HepG2 (cell line): ENCODE measurements at regions not wholly inside any gene's neighbourhood (a gene's known extent, or its start where the extent isn't known, plus 50 kb on each side); places are given as distances from the start of the nearest gene placed in this dataset.
A peak's percentile ranks its signal among the peaks of the same experiment; 100 is the strongest.

Source experiments
- ADNP ChIP-seq: sonication (generic); formaldehyde crosslinking; IDR thresholded peaks from 2 replicates; pipeline ENCODE4 v1.4.0; 2020; ENCODE audit warnings: missing genetic modification reagents
- ASH2L ChIP-seq: fragments of 300-600, 200-600 bp; sonication (generic); IDR thresholded peaks from 2 replicates; pipeline ENCODE4 v1.7.0; 2017; ENCODE audit warnings: low read depth, mild to moderate bottlenecking, moderate library complexity, mixed read lengths, low read length; ENCODE audit not compliant: insufficient read length
- CBFB ChIP-seq: sonication (generic); formaldehyde crosslinking; IDR thresholded peaks from 2 replicates; pipeline ENCODE4 v1.4.0; 2020; ENCODE audit warnings: missing genetic modification reagents
- CEBPG ChIP-seq: IDR thresholded peaks from 2 replicates; pipeline ENCODE4 v1.6.1; 2016
- CENPT ChIP-seq: sonication (generic); formaldehyde crosslinking; IDR thresholded peaks from 2 replicates; pipeline ENCODE4 v1.8.0; 2022; ENCODE audit warnings: low read depth, mild to moderate bottlenecking, moderate library complexity, missing genetic modification reagents
- DPF2 ChIP-seq: sonication (generic); formaldehyde crosslinking; IDR thresholded peaks from 2 replicates; pipeline ENCODE4 v1.4.0; 2020; ENCODE audit warnings: mild to moderate bottlenecking, low read depth, missing genetic modification reagents, borderline replicate concordance
- FOXA3 ChIP-seq: IDR thresholded peaks from 2 replicates; pipeline ENCODE4 v1.6.1; 2016; ENCODE audit warnings: missing genetic modification reagents, missing compliant biosample characterization
- KLF16 ChIP-seq, 2 experiments: sonication (generic) in 1 of 2; formaldehyde crosslinking in 1 of 2; IDR thresholded peaks; 2 replicates each; pipeline versions ENCODE4 v1.6.1 to v1.8.0; 2016 to 2023; ENCODE audit warnings: missing genetic modification reagents in 2 of 2, missing compliant biosample characterization in 1 of 2
- MED13 ChIP-seq: sonication (generic); formaldehyde crosslinking; IDR thresholded peaks from 2 replicates; pipeline ENCODE4 v1.5.0; 2020; ENCODE audit warnings: missing genetic modification reagents
- MYNN ChIP-seq: sonication (generic); formaldehyde crosslinking; IDR thresholded peaks from 2 replicates; pipeline ENCODE4 v1.4.0; 2020; ENCODE audit warnings: mild to moderate bottlenecking, low read depth, missing genetic modification reagents
- NR2C2 ChIP-seq: sonication (generic); formaldehyde crosslinking; IDR thresholded peaks from 2 replicates; pipeline ENCODE4 v1.4.0; 2020; ENCODE audit warnings: missing genetic modification reagents, mild to moderate bottlenecking, moderate library complexity, borderline replicate concordance
- PCBP1 ChIP-seq: fragments of 200-400 bp; formaldehyde crosslinking; IDR thresholded peaks from 2 replicates; pipeline ENCODE4 v1.6.1; 2017; ENCODE audit warnings: mild to moderate bottlenecking, low read depth, low read length, borderline replicate concordance
- RFX5 ChIP-seq: IDR thresholded peaks from 2 replicates; pipeline ENCODE4 v1.6.1; 2011; ENCODE audit warnings: low read depth, low read length, improper control_type of control experiment
- SMARCE1 ChIP-seq: fragments of 450-650 bp; IDR thresholded peaks from 2 replicates; pipeline ENCODE4 v1.6.1; 2017; ENCODE audit warnings: borderline replicate concordance
- TBX2 ChIP-seq: sonication (generic); formaldehyde crosslinking; IDR thresholded peaks from 2 replicates; pipeline ENCODE4 v1.5.0; 2020; ENCODE audit warnings: missing genetic modification reagents, mild to moderate bottlenecking, borderline replicate concordance
- ZBTB1 ChIP-seq: sonication (generic); formaldehyde crosslinking; IDR thresholded peaks from 2 replicates; pipeline ENCODE4 v1.4.0; 2020; ENCODE audit warnings: missing genetic modification reagents, borderline replicate concordance
- ZMYM3 ChIP-seq: sonication (generic); formaldehyde crosslinking; IDR thresholded peaks from 2 replicates; pipeline ENCODE4 v1.5.1; 2020; ENCODE audit warnings: mild to moderate bottlenecking, missing genetic modification reagents
- ZNF3 ChIP-seq: IDR thresholded peaks from 2 replicates; pipeline ENCODE4 v1.7.0; 2017; ENCODE audit warnings: inconsistent platforms
- ZNF317 ChIP-seq: sonication (generic); formaldehyde crosslinking; IDR thresholded peaks from 2 replicates; pipeline ENCODE4 v1.5.0; 2020; ENCODE audit warnings: mild to moderate bottlenecking, missing genetic modification reagents
- ZNF432 ChIP-seq: sonication (generic); formaldehyde crosslinking; IDR thresholded peaks from 2 replicates; pipeline ENCODE4 v1.5.0; 2020; ENCODE audit warnings: missing genetic modification reagents, mild to moderate bottlenecking, borderline replicate concordance
- ZNF580 ChIP-seq: IDR thresholded peaks from 2 replicates; pipeline ENCODE4 v1.6.1; 2016; ENCODE audit warnings: low read depth, borderline replicate concordance
- ZNF770 ChIP-seq: sonication (generic); formaldehyde crosslinking; IDR thresholded peaks from 2 replicates; pipeline ENCODE4 v1.5.0; 2020; ENCODE audit warnings: mild to moderate bottlenecking, missing genetic modification reagents
- ZSCAN29 ChIP-seq: sonication (generic); formaldehyde crosslinking; conservative IDR thresholded peaks from 2 replicates; pipeline ENCODE4 v1.4.0; 2020; ENCODE audit warnings: mild to moderate bottlenecking, missing genetic modification reagents
- TF ChIP-seq, protein P1 (sequence below): sonication (generic); formaldehyde crosslinking; IDR thresholded peaks from 2 replicates; pipeline ENCODE4 v1.8.0; 2022; ENCODE audit warnings: mild to moderate bottlenecking, missing genetic modification reagents; ENCODE audit not compliant: insufficient replicate concordance
- TF ChIP-seq, protein P2 (sequence below): sonication (generic); formaldehyde crosslinking; IDR thresholded peaks from 2 replicates; pipeline ENCODE4 v1.9.0; 2021; ENCODE audit warnings: missing genetic modification reagents, borderline replicate concordance

GRCh38 chr10:3668276-3668965 lies 116.6 kb downstream of the KLF6 start (continued):
- peak; percentile 94 for TF ChIP-seq CEBPG (CRISPR knock-in tag)
- no peak for TF ChIP-seq ADNP (CRISPR knock-in tag)
- no peak for TF ChIP-seq ZNF3 (CRISPR knock-in tag)
- no peak for TF ChIP-seq NR2C2 (CRISPR knock-in tag)
- TF ChIP-seq ZSCAN29 (CRISPR knock-in tag): no peak
- no peak for TF ChIP-seq KLF16 (CRISPR knock-in tag; IDR thresholded peaks at IDR 0.05)
- TF ChIP-seq RFX5: no peak
- TF ChIP-seq, protein P1, sequence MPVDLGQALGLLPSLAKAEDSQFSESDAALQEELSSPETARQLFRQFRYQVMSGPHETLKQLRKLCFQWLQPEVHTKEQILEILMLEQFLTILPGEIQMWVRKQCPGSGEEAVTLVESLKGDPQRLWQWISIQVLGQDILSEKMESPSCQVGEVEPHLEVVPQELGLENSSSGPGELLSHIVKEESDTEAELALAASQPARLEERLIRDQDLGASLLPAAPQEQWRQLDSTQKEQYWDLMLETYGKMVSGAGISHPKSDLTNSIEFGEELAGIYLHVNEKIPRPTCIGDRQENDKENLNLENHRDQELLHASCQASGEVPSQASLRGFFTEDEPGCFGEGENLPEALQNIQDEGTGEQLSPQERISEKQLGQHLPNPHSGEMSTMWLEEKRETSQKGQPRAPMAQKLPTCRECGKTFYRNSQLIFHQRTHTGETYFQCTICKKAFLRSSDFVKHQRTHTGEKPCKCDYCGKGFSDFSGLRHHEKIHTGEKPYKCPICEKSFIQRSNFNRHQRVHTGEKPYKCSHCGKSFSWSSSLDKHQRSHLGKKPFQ (CRISPR knock-in tag): no peak
- TF ChIP-seq ZNF432: no peak
- no peak for TF ChIP-seq FOXA3 (CRISPR knock-in tag)
- no peak for TF ChIP-seq CENPT (CRISPR knock-in tag)
- TF ChIP-seq SMARCE1: no peak
- TF ChIP-seq MYNN (CRISPR knock-in tag): no peak
- TF ChIP-seq MED13 (CRISPR knock-in tag): no peak
- TF ChIP-seq ZBTB1 (CRISPR knock-in tag): no peak
- TF ChIP-seq CBFB (CRISPR knock-in tag): no peak
- no peak for TF ChIP-seq ASH2L
- no peak for TF ChIP-seq ZMYM3 (CRISPR knock-in tag)
- TF ChIP-seq ZNF580 (CRISPR knock-in tag): no peak
- TF ChIP-seq, protein P2, sequence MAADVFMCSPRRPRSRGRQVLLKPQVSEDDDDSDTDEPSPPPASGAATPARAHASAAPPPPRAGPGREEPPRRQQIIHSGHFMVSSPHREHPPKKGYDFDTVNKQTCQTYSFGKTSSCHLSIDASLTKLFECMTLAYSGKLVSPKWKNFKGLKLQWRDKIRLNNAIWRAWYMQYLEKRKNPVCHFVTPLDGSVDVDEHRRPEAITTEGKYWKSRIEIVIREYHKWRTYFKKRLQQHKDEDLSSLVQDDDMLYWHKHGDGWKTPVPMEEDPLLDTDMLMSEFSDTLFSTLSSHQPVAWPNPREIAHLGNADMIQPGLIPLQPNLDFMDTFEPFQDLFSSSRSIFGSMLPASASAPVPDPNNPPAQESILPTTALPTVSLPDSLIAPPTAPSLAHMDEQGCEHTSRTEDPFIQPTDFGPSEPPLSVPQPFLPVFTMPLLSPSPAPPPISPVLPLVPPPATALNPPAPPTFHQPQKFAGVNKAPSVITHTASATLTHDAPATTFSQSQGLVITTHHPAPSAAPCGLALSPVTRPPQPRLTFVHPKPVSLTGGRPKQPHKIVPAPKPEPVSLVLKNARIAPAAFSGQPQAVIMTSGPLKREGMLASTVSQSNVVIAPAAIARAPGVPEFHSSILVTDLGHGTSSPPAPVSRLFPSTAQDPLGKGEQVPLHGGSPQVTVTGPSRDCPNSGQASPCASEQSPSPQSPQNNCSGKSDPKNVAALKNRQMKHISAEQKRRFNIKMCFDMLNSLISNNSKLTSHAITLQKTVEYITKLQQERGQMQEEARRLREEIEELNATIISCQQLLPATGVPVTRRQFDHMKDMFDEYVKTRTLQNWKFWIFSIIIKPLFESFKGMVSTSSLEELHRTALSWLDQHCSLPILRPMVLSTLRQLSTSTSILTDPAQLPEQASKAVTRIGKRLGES: no peak
- TF ChIP-seq ZNF317 (CRISPR knock-in tag): no peak
- no peak for TF ChIP-seq PCBP1
- no peak; the same call in 1 of the 2 replicates for TF ChIP-seq TBX2 (CRISPR knock-in tag)
- no peak for TF ChIP-seq DPF2 (CRISPR knock-in tag)
- 0 out of 2 replicates have a peak, but pooled peaks have one; percentile 37 for TF ChIP-seq ZNF770
